ENCODE measurements at regions not wholly inside any gene's neighbourhood (a gene's known extent, or its start where the extent isn't known, plus 50 kb on each side); places are given as distances from the start of the nearest gene placed in this dataset.
"Not testable (repeated sequence)": the region's sequence is repeated elsewhere in the genome, so short reads cannot be mapped to it uniquely, and the experiment has no call there.

GRCh38 chr7:17095931-17096330, 202.5 kb upstream of the AHR start:
- DNase-seq: no peak

DNA sequence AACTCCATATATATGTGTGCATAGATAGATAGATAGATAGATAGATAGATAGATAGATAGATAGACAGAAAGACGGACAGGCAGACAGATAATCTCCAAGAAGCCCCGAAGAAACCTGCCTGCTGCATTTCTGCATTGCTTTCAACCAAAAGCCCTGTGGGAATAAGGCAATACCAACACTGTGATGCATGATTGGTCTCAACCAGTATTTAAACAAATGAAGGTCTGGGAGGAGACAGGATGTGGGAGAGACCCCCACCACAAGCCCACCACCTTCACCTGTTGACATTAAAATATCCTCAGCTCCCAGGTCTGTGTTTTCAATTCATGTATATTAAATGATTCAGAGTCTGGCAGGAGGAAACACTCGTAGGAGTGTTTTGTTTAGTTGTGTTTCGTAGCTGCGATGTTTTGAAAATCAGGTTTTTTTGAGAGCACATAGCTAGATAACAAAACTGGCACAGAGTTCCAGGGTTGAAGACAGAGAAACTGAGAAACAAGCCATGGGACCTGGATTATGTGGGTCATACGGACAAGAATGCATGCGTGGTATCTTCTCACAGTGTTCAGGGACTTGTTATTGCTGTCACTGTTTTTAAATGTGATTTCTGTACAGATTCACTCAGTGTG, 200.7 kb upstream of the AHR start:
- no peak for DNase-seq

- DNase-seq: no peak
These were observed 199.9 kb upstream of the AHR start for GRCh38 chr7:17098515-17098914.

- no peak for DNase-seq
These were observed 199.1 kb upstream of the AHR start for GRCh38 chr7:17099083-17099973.

DNA sequence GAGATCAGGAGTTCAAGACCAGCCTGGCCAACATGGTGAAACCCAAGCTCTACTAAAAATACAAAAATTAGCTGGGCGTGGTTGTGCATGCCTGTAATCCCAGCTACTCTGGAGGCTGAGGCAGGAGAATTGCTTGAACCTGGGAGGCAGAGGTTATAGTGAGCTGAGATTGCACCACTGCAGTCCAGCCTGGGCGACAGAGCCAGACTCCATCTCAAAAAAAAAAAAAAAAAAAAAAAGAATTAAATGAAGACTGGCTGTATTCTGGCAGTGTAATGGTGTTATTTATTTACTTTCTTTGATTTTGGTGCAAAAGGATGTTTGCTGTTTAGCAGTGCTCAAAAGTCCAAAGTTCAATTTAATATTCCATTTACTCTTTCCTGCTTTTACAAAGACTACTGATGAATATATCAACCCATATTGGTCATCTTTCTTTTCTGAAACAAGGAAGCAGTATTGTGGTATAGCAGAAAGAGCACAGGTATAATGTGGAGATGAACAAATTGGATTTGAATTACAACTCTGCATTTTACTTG, 198.4 kb upstream of the AHR start:
- not testable (repeated sequence) for DNase-seq

DNA sequence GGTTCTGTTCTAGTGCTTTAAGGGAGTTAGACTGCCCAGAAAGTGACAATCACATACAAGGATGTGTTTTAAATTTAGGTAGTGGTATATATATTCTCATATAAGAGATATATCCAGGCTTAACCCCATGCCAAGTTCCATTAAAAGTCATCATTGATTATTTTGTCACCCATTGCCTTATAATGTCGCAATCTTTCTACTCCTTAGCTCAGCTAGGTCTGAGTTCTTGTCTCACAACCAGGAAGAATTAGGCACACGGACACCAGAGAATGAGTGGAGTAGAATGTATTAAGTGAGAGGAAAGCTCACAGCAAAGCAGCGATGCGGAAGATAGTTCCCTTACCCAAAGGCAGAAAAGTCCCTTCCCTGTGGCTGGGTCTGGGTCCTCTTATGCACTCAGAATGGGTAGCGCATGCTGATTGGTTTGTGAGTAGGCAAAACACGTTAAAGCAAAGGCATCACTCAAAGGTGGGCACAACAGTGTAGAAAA, 197.2 kb upstream of the AHR start:
- no peak for DNase-seq

DNA sequence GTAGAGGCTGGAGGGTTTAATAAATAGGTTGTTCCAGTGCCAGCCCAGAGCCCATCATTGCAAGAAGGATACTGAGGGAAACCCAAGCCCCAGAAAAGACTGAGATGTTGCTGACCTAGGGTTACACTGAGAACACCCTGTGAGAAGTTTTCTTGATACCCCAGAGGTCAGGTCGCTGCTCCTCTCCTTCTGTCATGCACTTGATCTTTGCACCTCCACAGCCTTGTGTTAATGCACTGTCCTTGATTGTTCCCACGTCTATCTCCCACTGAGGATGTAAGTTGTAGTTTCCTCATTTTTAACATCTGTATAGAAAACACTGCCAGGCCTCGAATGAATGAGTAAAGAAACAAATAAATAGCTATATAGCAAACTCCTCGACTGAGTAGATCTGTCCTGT, 195.3 kb upstream of the AHR start:
- no peak for DNase-seq

DNA sequence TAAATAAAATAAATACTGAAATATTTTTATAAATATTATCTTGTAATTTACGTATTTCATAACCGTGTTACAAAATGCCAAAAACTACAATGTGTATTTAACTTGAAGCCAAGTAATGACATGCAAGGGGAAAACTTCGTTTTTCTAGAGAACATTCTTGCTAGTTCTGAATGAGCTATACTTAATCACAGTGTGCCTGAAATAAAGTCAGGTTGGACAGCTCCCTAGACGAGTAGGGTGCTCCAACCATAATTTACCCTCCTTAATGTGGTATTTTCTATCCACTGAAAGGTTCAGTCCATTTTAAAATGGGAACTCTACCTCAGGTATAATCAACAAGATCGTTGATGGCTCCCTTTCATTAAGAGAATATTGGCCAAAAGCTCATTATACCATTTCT, 194.5 kb upstream of the AHR start:
- DNase-seq: no peak

- no peak for DNase-seq
These were observed 194.0 kb upstream of the AHR start for GRCh38 chr7:17104419-17104818.

DNA sequence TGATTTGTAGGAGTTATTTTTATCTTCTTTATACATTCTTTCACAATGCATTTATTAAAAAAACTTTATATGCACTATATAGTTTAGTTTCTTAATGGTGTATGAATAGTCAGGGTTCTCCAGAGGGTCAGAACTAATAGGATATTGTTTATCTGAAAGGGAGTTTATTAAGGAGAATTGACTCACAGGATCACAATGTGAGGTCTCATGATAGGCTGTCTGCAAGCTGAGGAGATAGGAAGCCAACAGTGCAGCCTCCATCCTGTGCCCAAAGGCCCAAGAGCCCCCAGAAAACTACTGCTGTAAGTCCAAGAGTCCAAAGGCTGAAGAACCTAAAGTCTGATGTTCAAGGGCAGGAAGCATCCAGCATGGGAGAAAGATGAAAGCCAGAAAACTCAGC, 192.8 kb upstream of the AHR start:
- no peak for DNase-seq

- no peak for DNase-seq
These were observed 190.3 kb upstream of the AHR start for GRCh38 chr7:17108049-17108584.

- DNase-seq: no peak
These were observed 189.4 kb upstream of the AHR start for GRCh38 chr7:17109020-17109419.

DNA sequence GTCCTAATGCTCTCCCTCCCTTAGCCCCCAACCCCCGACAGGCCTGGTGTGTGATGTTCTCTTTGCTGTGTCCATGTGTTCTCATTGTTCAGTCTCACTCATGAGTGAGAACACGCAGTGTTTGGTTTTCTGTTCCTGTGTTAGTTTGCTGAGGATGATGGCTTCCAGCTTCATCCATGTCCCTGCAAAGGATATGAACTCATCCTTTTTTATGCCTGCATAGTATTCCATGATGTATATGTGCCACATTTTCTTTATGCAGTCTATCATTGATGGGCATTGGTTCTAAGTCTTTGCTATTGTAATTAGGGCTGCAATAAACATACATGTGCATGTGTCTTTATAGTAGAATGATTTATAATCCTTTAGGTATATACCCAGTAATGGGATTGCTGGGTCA, 184.7 kb upstream of the AHR start:
- DNase-seq: not testable (repeated sequence)

DNA sequence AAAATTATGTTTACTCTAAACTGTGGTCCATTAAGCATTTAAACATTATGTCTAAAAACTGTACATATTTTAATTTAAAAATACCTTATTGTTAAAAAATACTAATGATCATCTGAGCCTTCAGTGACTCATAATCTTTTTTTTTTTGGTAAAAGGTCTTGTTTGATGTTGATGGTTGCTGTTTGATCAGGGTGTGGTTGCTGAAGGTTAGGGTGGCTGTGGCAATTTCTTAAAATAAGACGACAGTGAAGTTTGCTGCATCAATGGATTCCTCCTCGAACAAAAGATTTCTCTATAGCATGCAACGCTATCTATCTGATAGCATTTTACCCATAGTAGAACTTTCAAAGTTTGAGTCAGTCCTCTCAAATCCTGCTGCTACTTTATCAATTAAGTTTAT, 180.0 kb upstream of the AHR start:
- DNase-seq: no peak

GRCh38 chr7:17120756-17121155, 177.7 kb upstream of the AHR start:
- DNase-seq: no peak

- no peak for DNase-seq
These were observed 176.8 kb upstream of the AHR start for GRCh38 chr7:17121671-17122070.

GRCh38 chr7:17123020-17123419, 175.4 kb upstream of the AHR start:
- DNase-seq: no peak

DNA sequence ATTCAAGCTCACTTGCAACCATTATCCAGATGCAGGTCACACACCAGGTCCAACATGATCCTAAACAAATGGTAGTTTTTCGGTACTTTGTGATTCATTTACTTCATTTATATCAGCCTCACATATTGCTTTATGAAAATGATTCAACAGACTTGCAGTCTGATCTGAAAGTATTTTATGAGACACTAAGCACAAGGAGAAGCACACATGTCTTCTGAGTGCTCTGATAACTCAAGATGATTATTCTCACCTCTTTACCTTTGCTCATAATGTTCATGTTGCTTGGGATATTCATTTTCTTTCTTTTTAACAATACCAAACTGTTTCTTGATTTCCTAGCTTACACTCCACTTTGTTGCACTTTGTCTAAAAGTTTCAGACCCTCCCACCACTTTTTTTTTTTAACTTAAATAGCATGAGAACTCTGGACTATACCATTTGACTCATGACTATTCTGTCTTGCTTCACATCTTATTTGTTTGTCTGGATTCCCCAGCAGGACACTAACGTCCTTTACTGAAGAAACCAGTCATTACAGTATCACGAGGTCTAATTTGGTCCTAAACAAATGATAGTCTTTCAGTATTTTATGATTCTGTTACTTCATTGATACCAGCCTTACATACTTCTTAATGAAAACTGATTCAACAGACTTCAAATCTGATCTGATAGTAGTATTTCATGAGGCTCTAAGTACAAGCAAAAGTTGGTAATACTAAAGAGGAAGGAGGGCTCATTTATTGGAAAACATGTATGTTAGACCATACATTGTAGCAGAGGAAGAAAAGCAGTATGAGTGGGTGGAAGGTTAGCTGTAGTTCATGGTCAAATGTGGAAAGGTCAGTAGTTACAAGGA, 171.8 kb upstream of the AHR start:
- DNase-seq: no peak

- no peak for DNase-seq
These were observed 169.2 kb upstream of the AHR start for GRCh38 chr7:17129218-17129617.

- no peak for DNase-seq
These were observed 168.0 kb upstream of the AHR start for GRCh38 chr7:17130281-17131059.

GRCh38 chr7:17131060-17131345, 167.4 kb upstream of the AHR start:
- DNase-seq: no peak

- DNase-seq: no peak
These were observed 166.3 kb upstream of the AHR start for GRCh38 chr7:17131983-17132655.

All from T-helper 1 cell (primary cell).